ENCODE measurements at regions not wholly inside any gene's neighbourhood (a gene's known extent, or its start where the extent isn't known, plus 50 kb on each side); places are given as distances from the start of the nearest gene placed in this dataset.

DNA sequence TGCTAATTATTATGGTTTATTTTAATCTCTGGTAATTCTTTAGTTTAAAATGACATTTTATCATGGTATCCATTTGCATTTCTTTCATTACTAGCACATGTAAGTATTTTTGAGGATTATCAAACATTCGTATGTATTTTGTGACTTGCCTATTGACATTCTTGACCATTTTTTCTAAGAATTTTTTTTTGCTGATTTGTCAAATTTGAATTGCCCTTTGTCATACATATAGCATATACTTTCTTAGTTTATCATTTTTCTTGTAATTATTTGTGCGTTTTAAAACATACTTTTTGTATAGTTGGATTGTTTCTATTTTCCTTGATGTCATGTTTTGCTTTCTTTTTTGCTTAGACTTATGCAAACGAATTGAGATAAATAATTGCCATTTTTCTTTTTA, 358.5 kb upstream of the RBMS3 start:
- H2BK15ac ChIP-seq (ENCODE audit: low read length), result no peak overlapping the region
- H3K27me3 ChIP-seq (replicated peaks in 1 of 4; ENCODE audit: control insufficient read depth in 3 of 4, extremely low read depth in 1 of 4, insufficient read depth in 3 of 4, low read length in 3 of 4), result no peaks in the 10 kb centered on the region
- TF ChIP-seq SIRT6 (IDR thresholded peaks at IDR 0.05; ENCODE audit: low read length) (no peak), CTBP2 (IDR thresholded peaks at IDR 0.05; ENCODE audit: borderline replicate concordance, insufficient read depth, insufficient read length, low read length) (no peak), TAF1 (IDR thresholded peaks at IDR 0.05; ENCODE audit: low read depth, low read length) (no peak)
- H3K23ac ChIP-seq (ENCODE audit: insufficient read length), result no peak overlapping the region
- no peak overlapping the region for H2AFZ ChIP-seq (ENCODE audit: low read length)
- POLR2A ChIA-PET (ENCODE audit: partially characterized antibody), result no interaction called here
- H3K36me3 ChIP-seq (ENCODE audit: control insufficient read depth in 2 of 4, insufficient read depth in 4 of 4, low read length in 3 of 4), result no peaks in the 10 kb centered on the region
- no peak overlapping the region for H2AK5ac ChIP-seq (ENCODE audit: low read depth, low read length)
- CTCF ChIA-PET (ENCODE audit: partially characterized antibody), result no interaction called here
- no peak overlapping the region for H2BK5ac ChIP-seq (ENCODE audit: low read depth, low read length)
- H3K4me3 ChIP-seq (ENCODE audit: extremely low read depth in 1 of 4, insufficient read depth in 2 of 4, low read depth in 3 of 4, low read length in 4 of 4), result no peak overlapping the region
- WGBS, 2 experiments (ENCODE audit: extremely low coverage in 1 of 2, insufficient coverage in 1 of 2, insufficient read length in 1 of 2, insufficient replicate concordance in 2 of 2, low coverage in 1 of 2, low lambda C conversion rate in 2 of 2, missing lambda C conversion rate in 1 of 2), result 87% methylated on average over 3 of the region's 3 CpGs; no CpG with 5 or more reads in 1 of the 2 experiments
- no peaks in the 10 kb centered on the region for H3K79me2 ChIP-seq (ENCODE audit: control insufficient read depth in 1 of 2, insufficient read depth in 2 of 2, low read length in 2 of 2)
- H3K27ac ChIP-seq (ENCODE audit: low read depth, low read length), result no peak overlapping the region
- no peaks in the 10 kb centered on the region for H4K20me1 ChIP-seq (replicated peaks in 1 of 2; ENCODE audit: control insufficient read depth in 1 of 2, insufficient read depth in 2 of 2, low read length in 2 of 2)
- no peak overlapping the region for H2BK20ac ChIP-seq (ENCODE audit: low read length)
- H3K56ac ChIP-seq (replicated peaks; ENCODE audit: insufficient read length, low read depth, low read length), result no peak overlapping the region
- H4K91ac ChIP-seq (replicated peaks; ENCODE audit: insufficient read length, low read length), result no peak overlapping the region
- no peak overlapping the region for H3K9ac ChIP-seq (replicated peaks in 1 of 4; ENCODE audit: extremely low read depth in 1 of 4, low read depth in 3 of 4, low read length in 3 of 4)
- no peak overlapping the region for H3K18ac ChIP-seq (ENCODE audit: extremely low read depth, low read length)
- FAIRE-seq (no peak), DNase-seq (ENCODE audit: low read depth in 1 of 2, low spot score in 2 of 2) (no peak)
- no peak overlapping the region for H3K14ac ChIP-seq (ENCODE audit: insufficient read length)
- no peak overlapping the region for H4K8ac ChIP-seq (ENCODE audit: extremely low read depth, insufficient read depth, low read length)
- H2BK12ac ChIP-seq (ENCODE audit: low read depth, low read length), result no peak overlapping the region
- no peaks in the 10 kb centered on the region for H3K4me1 ChIP-seq (replicated peaks in 1 of 4; ENCODE audit: control insufficient read depth in 3 of 4, insufficient read depth in 4 of 4, low read length in 3 of 4)
- no peaks in the 10 kb centered on the region for H3K23me2 ChIP-seq (ENCODE audit: low read depth, low read length)
- no peak overlapping the region for H2BK120ac ChIP-seq (replicated peaks; ENCODE audit: low read depth, low read length)
- no peaks in the 10 kb centered on the region for H3K9me3 ChIP-seq (ENCODE audit: insufficient read depth in 2 of 2, low read depth in 1 of 2, low read length in 1 of 2)
- no peaks in the 10 kb centered on the region for H3K79me1 ChIP-seq (ENCODE audit: low read depth, low read length)
- H3K4me2 ChIP-seq (ENCODE audit: insufficient read depth in 1 of 2, low read depth in 2 of 2, low read length in 2 of 2), result no peak overlapping the region
- no peak overlapping the region for H4K5ac ChIP-seq (ENCODE audit: insufficient read length, low read depth, low read length)
- H3K4ac ChIP-seq (replicated peaks; ENCODE audit: insufficient read length, low read depth, low read length), result no peak overlapping the region

Data from H1 (cell line).